ENCODE measurements at regions not wholly inside any gene's neighbourhood (a gene's known extent, or its start where the extent isn't known, plus 50 kb on each side); places are given as distances from the start of the nearest gene placed in this dataset.

DNA sequence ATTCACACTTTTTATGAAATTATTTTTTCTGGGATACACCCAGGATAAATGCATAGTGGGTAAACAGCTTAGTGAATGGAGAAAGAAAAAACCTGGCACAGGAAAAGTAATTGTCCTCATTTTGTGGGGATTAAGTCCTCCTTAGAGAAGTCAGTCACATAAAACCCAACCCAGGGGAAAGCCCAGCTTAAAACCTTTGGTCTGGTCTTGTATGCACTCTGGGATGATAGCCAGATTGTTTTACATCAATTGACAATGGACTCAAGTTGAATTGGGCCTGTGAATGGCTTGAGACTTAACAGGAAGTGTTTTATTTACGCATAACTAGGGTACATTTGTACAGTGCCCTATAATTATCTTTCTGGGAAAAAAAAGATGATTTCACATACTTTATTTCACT lies 561.3 kb upstream of the GRIA3 start:
- TF ChIP-seq ZFP37 (tag by site-specific recombination; IDR thresholded peaks at IDR 0.05): no peak
- no peak for TF ChIP-seq ZXDB (tag by site-specific recombination; IDR thresholded peaks at IDR 0.05)
- TF ChIP-seq ZNF24 (tag by site-specific recombination; IDR thresholded peaks at IDR 0.05): no peak
- no peak for TF ChIP-seq MEIS1 (CRISPR knock-in tag; IDR thresholded peaks at IDR 0.05; ENCODE audit: borderline replicate concordance)
